Thyroid gland (tissue), 4 donors: ENCODE measurements at regions not wholly inside any gene's neighbourhood (a gene's known extent, or its start where the extent isn't known, plus 50 kb on each side); places are given as distances from the start of the nearest gene placed in this dataset.

Experiments
- POLR2A ChIP-seq, 2 donors: fragments of 450-650 bp; IDR thresholded peaks; one replicate each; pipeline ENCODE4 v1.6.1; 2017; ENCODE audit warnings: antibody characterized with exemption in 2 of 2, mild to moderate bottlenecking in 2 of 2, moderate library complexity in 1 of 2
- TF ChIP-seq, protein P1 (sequence below), 6 experiments: fragments of 200-600 bp in 3 of 6; fragments of 450-650 bp in 3 of 6; sonication (generic) in 3 of 6; IDR thresholded peaks; one replicate each; pipeline ENCODE4 v1.5.1; 2016 to 2019; ENCODE audit warnings: antibody characterized with exemption in 6 of 6, mild to moderate bottlenecking in 2 of 6, inconsistent platforms in 1 of 6, moderate library complexity in 1 of 6

DNA sequence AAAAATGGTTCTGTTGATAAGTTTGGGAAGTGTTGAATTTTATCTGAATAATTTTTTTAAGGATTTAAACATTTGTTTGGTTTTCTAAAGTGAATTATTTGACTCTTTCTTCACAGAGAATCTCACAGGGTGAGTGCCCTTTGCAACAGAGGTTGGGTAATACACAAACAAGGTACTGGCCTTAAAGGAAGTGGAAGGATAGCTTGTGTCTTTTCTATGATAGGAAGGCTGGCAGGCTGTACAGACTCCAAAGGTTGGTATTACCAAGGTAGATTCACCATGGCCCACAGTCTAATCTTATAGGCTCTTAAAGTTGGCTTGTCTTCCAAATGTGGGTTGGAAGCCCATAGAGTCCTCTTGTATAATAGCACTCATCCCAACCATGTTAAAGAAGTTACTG lies 311.5 kb downstream of the SV2B start:
- TF ChIP-seq, protein P1, sequence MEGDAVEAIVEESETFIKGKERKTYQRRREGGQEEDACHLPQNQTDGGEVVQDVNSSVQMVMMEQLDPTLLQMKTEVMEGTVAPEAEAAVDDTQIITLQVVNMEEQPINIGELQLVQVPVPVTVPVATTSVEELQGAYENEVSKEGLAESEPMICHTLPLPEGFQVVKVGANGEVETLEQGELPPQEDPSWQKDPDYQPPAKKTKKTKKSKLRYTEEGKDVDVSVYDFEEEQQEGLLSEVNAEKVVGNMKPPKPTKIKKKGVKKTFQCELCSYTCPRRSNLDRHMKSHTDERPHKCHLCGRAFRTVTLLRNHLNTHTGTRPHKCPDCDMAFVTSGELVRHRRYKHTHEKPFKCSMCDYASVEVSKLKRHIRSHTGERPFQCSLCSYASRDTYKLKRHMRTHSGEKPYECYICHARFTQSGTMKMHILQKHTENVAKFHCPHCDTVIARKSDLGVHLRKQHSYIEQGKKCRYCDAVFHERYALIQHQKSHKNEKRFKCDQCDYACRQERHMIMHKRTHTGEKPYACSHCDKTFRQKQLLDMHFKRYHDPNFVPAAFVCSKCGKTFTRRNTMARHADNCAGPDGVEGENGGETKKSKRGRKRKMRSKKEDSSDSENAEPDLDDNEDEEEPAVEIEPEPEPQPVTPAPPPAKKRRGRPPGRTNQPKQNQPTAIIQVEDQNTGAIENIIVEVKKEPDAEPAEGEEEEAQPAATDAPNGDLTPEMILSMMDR (IDR thresholded peaks at IDR 0.05), result no peak
- no peak for TF ChIP-seq POLR2A (IDR thresholded peaks at IDR 0.05)
